HFF-Myc (cell line): ENCODE measurements at regions not wholly inside any gene's neighbourhood (a gene's known extent, or its start where the extent isn't known, plus 50 kb on each side); places are given as distances from the start of the nearest gene placed in this dataset.

Source experiments
- DNase-seq: peaks from one replicate; pipeline ENCODE4 v3.0.0-alpha.2; 2011; ENCODE audit warnings: low read depth; ENCODE audit errors: extremely low read depth
- H3K4me3 ChIP-seq: replicated peaks from 2 replicates; pipeline ENCODE4 v1.5.1; 2011; ENCODE audit warnings: low read depth, mild to moderate bottlenecking, control low read depth, low read length
- TF ChIP-seq, protein P1 (sequence below): IDR thresholded peaks from 2 replicates; pipeline ENCODE4 v1.5.1; 2012; ENCODE audit warnings: mild to moderate bottlenecking, low read depth, low read length, control low read depth; ENCODE audit errors: missing control alignments

DNA sequence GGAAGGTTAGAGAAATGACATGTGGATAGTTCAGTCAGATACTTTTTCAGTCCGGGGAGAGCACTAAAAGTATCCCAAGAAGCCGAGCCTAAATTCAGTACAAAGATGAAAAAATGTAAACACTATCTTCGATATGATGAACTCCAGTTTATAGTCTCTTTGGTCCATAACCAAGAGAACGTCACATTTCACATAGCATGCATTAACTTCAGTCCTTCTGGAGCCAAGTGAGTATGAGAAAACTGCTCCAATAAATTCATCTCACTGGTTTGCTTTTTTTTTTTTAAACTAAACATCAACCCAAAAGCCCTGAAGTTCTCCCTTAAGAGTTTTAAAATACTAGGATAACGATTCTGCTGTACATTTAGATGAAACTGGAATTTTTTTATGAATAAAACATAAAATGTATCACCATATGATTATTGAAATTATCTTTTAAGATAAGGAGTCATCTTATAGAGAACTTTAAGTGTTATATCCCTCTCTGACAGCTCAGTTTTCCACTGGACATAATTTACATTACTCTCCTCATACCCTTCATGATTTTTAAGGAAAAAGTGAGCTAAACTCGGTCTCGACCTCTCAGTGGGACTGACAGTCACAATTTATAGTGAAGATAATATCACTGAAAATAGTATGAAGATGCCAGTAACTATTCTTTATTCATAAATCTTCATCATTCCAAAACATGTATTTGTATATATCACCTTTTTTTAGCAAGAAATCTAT, 841.5 kb upstream of the FLRT2 start:
- TF ChIP-seq, protein P1, sequence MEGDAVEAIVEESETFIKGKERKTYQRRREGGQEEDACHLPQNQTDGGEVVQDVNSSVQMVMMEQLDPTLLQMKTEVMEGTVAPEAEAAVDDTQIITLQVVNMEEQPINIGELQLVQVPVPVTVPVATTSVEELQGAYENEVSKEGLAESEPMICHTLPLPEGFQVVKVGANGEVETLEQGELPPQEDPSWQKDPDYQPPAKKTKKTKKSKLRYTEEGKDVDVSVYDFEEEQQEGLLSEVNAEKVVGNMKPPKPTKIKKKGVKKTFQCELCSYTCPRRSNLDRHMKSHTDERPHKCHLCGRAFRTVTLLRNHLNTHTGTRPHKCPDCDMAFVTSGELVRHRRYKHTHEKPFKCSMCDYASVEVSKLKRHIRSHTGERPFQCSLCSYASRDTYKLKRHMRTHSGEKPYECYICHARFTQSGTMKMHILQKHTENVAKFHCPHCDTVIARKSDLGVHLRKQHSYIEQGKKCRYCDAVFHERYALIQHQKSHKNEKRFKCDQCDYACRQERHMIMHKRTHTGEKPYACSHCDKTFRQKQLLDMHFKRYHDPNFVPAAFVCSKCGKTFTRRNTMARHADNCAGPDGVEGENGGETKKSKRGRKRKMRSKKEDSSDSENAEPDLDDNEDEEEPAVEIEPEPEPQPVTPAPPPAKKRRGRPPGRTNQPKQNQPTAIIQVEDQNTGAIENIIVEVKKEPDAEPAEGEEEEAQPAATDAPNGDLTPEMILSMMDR, result no peak
- no peak for DNase-seq
- H3K4me3 ChIP-seq, result no peak overlapping the region

DNA sequence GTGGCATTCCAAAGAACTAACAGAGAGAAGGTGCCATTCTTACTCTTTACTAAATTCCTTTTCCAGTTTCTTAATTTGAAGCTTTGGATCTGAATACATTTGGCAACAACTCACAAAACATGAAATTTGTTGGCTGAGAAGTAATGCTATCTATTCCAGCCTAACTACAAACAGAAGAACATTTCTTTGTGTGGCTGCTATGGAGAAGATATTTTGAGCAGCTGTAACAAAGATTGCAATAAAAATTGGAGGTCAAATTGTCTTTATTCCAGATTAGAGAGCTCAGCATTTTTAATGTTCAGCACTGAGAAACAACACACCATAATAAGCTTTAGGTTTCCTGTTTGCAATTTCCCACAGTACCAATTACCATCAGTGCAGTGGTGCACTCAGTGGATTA, 835.8 kb upstream of the FLRT2 start:
- H3K4me3 ChIP-seq, result no peak overlapping the region
- DNase-seq, result no peak
- TF ChIP-seq, protein P1, result no peak

DNA sequence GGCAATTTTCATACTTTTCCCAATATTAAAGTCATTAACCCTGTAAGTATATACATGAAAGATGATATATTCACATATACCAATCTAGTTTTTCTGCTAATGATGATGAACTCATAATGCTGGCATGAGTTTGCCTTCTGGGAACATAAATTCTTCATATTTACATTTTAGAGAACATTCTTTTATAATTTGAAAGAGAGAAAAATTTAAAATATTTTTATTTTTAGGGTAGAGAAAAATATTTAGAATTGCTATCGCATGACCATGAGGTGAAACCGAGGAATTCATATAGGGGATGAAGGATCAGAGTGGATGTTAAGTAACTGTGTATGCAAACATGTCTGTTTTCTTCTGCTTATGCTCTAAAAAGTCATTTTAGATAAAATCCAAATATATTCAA, 825.3 kb upstream of the FLRT2 start:
- no peak overlapping the region for H3K4me3 ChIP-seq
- TF ChIP-seq, protein P1, result no peak
- no peak for DNase-seq

DNA sequence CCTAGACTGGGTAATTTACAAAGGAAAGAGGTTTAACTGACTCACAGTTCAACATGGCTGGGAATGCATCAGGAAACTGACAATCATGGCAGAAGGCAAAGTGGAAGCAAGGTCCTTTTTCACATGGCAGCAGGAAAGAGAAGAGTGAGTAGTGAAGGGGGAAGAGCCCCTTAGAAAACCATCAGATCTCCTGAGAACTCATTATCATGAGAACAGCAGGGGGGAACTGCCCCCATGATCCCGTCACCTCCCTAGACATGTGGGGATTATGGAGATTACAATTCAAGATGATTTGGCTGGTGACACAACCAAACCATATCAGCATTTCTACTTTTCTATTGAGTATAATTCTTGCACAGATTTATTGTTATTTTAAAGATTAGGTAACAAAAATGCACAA, 822.1 kb upstream of the FLRT2 start:
- TF ChIP-seq, protein P1, result no peak

DNA sequence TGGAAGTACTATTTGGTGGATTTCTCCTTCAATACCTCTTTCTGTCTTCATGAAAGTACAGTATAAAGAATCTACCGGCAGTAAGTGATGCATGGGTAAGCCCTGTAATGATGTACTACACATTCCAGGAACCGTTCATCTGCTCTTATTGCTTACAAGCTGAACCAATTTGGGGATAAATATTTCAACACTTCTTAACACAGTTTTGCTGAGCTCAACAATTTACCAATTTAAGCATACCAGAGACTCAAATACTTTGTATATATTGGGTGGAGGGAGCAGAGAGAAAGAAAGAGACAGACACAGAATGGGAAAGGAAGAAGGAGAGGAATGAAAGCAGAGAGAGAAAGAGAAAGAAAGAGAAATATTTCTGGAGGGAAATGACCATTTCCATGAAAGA, 821.1 kb upstream of the FLRT2 start:
- TF ChIP-seq, protein P1, result no peak
- no peak overlapping the region for H3K4me3 ChIP-seq
- no peak for DNase-seq

More for the DNA sequence above, 822.1 kb upstream of the FLRT2 start:
- H3K4me3 ChIP-seq, result no peak overlapping the region
- DNase-seq, result no peak

DNA sequence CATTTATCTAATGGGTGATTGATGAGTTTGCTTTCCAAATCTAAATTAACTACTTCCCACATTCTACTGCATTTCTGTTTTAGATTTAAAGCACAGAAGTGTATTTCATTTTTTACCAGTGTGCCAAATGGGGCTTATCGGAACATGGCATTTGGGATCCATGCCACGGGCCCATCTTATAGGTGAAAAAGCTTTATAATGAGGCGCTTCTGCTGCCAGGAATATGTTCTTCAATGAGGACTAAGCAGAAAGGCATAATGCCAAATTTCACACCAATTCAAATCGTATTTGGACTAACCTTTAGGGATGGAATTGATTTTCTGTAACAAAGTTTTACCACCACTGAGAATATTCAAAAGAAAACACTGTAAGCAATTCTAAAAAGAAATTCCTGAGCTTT, 803.5 kb upstream of the FLRT2 start:
- H3K4me3 ChIP-seq, result no peak overlapping the region
- DNase-seq, result no peak
- TF ChIP-seq, protein P1, result no peak
